ENCODE measurements at regions not wholly inside any gene's neighbourhood (a gene's known extent, or its start where the extent isn't known, plus 50 kb on each side); places are given as distances from the start of the nearest gene placed in this dataset.

DNA sequence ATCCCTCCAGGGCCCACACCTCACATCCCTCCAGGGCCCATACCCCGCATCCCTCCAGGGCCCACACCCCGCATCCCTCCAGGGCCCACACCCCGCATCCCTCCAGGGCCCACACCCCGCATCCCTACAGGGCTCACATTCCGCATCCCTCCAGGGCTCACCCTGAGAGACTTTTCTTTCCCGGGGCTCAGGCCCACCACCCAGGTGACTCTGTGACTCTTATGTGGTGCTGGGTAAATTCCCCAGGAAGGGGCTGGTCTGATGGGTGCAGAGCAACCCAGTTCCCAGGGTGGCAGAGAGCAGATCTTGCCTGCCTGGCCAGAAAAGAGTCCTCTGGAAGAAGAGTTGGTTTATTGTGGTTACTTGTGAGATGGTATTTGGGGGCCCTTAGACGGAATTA lies 290.7 kb downstream of the TCERG1L start:
- Mint-ChIP-seq H3K4me3 (no peak overlapping the region), H3K27me3 (ENCODE audit: low read depth) (no peaks in the 10 kb centered on the region), H3K27ac (ENCODE audit: unreplicated experiment) (no peak overlapping the region), H3K4me1 (peaks cover 3% of the 10 kb centered on the region), H3K36me3 (ENCODE audit: low read depth) (no peaks in the 10 kb centered on the region), H3K9me3 (no peaks in the 10 kb centered on the region)
- DNase-seq (ENCODE audit: low read depth, low spot score), result no peak
- TF ChIP-seq, protein P1, sequence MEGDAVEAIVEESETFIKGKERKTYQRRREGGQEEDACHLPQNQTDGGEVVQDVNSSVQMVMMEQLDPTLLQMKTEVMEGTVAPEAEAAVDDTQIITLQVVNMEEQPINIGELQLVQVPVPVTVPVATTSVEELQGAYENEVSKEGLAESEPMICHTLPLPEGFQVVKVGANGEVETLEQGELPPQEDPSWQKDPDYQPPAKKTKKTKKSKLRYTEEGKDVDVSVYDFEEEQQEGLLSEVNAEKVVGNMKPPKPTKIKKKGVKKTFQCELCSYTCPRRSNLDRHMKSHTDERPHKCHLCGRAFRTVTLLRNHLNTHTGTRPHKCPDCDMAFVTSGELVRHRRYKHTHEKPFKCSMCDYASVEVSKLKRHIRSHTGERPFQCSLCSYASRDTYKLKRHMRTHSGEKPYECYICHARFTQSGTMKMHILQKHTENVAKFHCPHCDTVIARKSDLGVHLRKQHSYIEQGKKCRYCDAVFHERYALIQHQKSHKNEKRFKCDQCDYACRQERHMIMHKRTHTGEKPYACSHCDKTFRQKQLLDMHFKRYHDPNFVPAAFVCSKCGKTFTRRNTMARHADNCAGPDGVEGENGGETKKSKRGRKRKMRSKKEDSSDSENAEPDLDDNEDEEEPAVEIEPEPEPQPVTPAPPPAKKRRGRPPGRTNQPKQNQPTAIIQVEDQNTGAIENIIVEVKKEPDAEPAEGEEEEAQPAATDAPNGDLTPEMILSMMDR (conservative IDR thresholded peaks at IDR 0.05), result no peak

DNA sequence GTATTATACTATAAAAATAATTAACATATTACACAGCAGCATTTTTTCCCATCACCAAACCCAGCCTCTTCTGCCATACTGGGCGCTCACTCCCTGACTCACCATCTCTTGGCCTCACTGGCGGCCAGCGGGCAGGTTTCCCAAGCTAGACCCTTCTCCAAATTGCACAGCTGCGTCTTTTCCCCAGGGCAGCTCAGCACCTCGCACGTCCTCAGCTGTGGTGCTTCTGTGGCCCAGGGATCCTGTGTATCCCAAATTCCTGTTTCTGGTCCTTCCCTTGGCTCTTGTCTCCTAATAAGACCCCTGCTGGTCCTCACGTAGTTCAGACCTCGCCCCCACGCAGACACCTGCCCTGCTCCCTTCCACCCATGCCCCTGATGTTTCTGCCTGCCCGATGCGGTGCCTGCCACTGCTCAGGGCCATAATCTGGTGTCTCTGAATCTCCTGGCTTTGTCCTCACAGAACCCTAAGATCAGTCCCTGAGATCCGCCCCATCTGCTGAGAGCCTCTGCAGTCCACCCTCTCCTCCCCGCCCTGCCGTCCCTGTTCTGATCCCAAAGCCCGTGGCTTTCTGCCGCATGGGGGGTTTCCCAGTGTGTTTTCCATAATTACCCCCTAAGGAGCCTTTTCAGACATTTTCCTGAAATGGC lies 290.1 kb downstream of the TCERG1L start:
- no peak for DNase-seq (ENCODE audit: low read depth, low spot score)
- Mint-ChIP-seq H3K27ac (ENCODE audit: unreplicated experiment) (peak overlapping the region; percentile 89), H3K4me3 (no peak overlapping the region), H3K36me3 (ENCODE audit: low read depth) (no peaks in the 10 kb centered on the region), H3K27me3 (ENCODE audit: low read depth) (no peaks in the 10 kb centered on the region), H3K9me3 (no peaks in the 10 kb centered on the region), H3K4me1 (peaks cover 3% of the 10 kb centered on the region)
- TF ChIP-seq, protein P1 (conservative IDR thresholded peaks at IDR 0.05), result no peak

DNA sequence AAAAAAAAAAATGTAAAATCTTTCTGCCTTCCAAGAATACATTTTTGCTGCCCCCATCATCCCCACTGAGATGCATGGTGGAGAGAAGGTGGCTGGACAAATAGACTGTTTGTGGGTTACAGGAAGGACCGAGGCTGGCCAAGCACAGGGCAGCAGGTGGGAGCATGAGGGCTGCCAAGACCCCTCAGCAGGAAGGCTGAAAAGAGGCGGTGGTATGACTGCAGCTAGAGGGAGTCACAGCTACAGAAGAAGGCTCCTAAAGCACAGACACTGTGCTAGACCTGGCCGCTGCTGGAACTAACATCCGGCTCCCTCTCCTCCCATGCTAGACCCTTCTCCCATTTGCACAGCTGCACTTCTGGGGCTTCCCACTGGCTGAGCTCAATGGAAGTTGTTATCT lies 289.6 kb downstream of the TCERG1L start:
- Mint-ChIP-seq H3K4me3 (no peak overlapping the region), H3K27ac (ENCODE audit: unreplicated experiment) (no peak overlapping the region), H3K27me3 (ENCODE audit: low read depth) (no peaks in the 10 kb centered on the region), H3K4me1 (peaks cover 3% of the 10 kb centered on the region), H3K36me3 (ENCODE audit: low read depth) (no peaks in the 10 kb centered on the region), H3K9me3 (no peaks in the 10 kb centered on the region)
- TF ChIP-seq, protein P1 (conservative IDR thresholded peaks at IDR 0.05), result no peak
- DNase-seq (ENCODE audit: low read depth, low spot score), result no peak

DNA sequence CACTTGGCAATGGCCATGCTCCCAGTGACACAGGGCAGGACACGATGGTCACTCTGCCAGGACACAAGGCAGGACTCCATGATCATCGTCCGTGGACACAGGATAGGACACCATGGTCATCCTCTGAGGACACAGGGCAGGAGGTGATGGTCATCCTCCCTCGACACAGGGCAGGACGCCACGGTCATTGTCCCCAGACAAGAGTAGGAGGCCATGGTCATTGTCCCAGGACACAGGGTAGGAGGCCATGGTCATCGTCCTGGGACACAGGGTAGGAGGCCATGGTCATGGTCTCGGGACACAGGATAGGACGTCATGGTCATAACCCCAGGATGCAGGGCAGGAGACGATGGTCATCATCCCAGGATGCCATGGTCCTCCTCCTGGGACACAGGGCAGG lies 289.2 kb downstream of the TCERG1L start:
- Mint-ChIP-seq H3K27me3 (ENCODE audit: low read depth) (no peaks in the 10 kb centered on the region), H3K4me3 (no peak overlapping the region), H3K9me3 (no peaks in the 10 kb centered on the region), H3K36me3 (ENCODE audit: low read depth) (no peaks in the 10 kb centered on the region), H3K27ac (ENCODE audit: unreplicated experiment) (no peak overlapping the region), H3K4me1 (peaks cover 3% of the 10 kb centered on the region)
- TF ChIP-seq, protein P1 (conservative IDR thresholded peaks at IDR 0.05), result no peak
- no peak for DNase-seq (ENCODE audit: low read depth, low spot score)

DNA sequence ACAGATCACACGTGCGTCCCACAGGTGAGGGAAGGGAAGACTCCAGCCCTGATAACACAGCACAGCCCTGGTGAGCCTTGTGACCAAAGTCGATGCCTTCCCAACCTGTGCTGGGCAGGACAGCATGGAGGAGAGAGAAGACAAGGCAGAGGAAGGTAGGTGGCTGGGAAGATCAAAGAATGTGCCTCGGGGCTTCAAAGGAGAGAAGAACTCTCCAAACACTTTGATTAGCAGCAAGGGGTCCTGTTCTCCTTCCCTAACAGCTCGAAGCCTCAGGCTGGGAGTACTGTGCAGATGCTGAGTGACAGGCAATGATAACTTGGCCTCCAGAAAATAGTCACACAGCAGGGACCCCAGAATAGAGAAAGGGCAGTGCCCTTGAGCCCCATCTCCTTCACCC lies 288.5 kb downstream of the TCERG1L start:
- no peaks in the 10 kb centered on the region for H3K36me3 Mint-ChIP-seq (ENCODE audit: low read depth)
- H3K9me3 Mint-ChIP-seq, result no peaks in the 10 kb centered on the region
- no peak overlapping the region for H3K4me3 Mint-ChIP-seq
- DNase-seq (ENCODE audit: low read depth, low spot score), result no peak
- peaks cover 3% of the 10 kb centered on the region for H3K4me1 Mint-ChIP-seq
- no peak overlapping the region for H3K27ac Mint-ChIP-seq (ENCODE audit: unreplicated experiment)
- TF ChIP-seq, protein P1 (conservative IDR thresholded peaks at IDR 0.05), result no peak
- no peaks in the 10 kb centered on the region for H3K27me3 Mint-ChIP-seq (ENCODE audit: low read depth)

Measured in neural crest cell (in vitro differentiated cells).